ENCODE measurements at regions not wholly inside any gene's neighbourhood (a gene's known extent, or its start where the extent isn't known, plus 50 kb on each side); places are given as distances from the start of the nearest gene placed in this dataset.

DNA sequence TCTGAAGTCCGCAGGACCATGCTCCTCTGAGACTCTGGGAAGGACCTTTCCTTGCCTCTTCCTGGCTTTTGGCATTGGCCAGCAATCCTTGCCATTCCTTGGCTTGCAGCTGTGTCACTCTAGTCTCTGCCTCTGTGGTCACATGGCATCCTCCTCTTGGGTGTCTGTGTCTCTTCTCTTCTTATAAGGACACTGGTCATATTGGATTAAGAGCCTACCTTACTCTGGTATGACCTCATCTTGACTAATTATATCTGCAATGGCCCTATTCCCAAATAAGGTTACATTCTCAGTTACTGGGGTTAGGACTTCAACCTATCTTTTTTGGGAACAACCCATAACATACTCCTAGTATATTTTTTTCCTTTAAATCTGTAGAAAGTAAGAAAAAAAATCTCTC lies 49.9 kb upstream of the GTSF1L start:
- H3K27me3 Mint-ChIP-seq (ENCODE audit: insufficient read depth) = peaks cover 5% of the 10 kb centered on the region

More for the DNA sequence above, 49.9 kb upstream of the GTSF1L start:
- Mint-ChIP-seq H3K36me3 (ENCODE audit: low read depth) (peaks cover 2% of the 10 kb centered on the region), H3K4me1 (ENCODE audit: low read depth) (no peaks in the 10 kb centered on the region), H3K9me3 (peaks cover 41% of the 10 kb centered on the region), H3K27ac (no peak overlapping the region), H3K4me3 (no peak overlapping the region)
- DNase-seq (ENCODE audit: low spot score) = no peak
- intact Hi-C loops (cut with micrococcal nuclease) = no loop called here
